ENCODE measurements at regions not wholly inside any gene's neighbourhood (a gene's known extent, or its start where the extent isn't known, plus 50 kb on each side); places are given as distances from the start of the nearest gene placed in this dataset.

GRCh38 chr2:9076210-9076609 is 72.7 kb upstream of the MBOAT2 start:
- TF ChIP-seq POLR2A (IDR thresholded peaks at IDR 0.05; ENCODE audit: low read length) = no peak
- no peak for TF ChIP-seq GATA1 (IDR thresholded peaks at IDR 0.05; ENCODE audit: low read depth, low read length)

All from erythroblast (primary cell).